GM12874 (cell line): ENCODE measurements at regions not wholly inside any gene's neighbourhood (a gene's known extent, or its start where the extent isn't known, plus 50 kb on each side); places are given as distances from the start of the nearest gene placed in this dataset.

Experiments
- TF ChIP-seq, protein P1 (sequence below): IDR thresholded peaks from 2 replicates; pipeline ENCODE4 v1.5.1; 2011; ENCODE audit warnings: low read depth, mild to moderate bottlenecking, control low read depth, low read length, moderate library complexity; ENCODE audit not compliant: insufficient read depth

- TF ChIP-seq, protein P1, sequence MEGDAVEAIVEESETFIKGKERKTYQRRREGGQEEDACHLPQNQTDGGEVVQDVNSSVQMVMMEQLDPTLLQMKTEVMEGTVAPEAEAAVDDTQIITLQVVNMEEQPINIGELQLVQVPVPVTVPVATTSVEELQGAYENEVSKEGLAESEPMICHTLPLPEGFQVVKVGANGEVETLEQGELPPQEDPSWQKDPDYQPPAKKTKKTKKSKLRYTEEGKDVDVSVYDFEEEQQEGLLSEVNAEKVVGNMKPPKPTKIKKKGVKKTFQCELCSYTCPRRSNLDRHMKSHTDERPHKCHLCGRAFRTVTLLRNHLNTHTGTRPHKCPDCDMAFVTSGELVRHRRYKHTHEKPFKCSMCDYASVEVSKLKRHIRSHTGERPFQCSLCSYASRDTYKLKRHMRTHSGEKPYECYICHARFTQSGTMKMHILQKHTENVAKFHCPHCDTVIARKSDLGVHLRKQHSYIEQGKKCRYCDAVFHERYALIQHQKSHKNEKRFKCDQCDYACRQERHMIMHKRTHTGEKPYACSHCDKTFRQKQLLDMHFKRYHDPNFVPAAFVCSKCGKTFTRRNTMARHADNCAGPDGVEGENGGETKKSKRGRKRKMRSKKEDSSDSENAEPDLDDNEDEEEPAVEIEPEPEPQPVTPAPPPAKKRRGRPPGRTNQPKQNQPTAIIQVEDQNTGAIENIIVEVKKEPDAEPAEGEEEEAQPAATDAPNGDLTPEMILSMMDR, result no peak
Measured at GRCh38 chr1:164163289-164163849, 395.6 kb upstream of the PBX1 start.

DNA sequence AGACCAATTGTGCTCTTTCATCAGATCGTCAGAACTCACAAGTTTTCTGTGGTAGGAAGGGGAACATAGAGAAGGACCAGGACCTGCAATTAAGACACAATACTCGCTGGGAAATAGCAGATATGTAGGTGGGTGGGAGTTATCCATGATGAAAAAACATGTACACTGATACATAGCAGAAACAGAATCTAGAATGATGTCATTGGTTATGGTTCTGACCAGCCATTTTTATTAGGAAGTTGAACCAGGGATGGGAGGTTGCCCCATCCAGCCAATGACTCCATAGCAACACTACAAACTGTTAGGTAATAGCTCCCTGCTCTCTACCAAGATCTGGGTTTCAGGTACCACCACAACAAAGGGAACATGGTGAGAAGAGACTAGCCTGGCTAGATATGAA lies 393.5 kb upstream of the PBX1 start:
- TF ChIP-seq, protein P1, result no peak

DNA sequence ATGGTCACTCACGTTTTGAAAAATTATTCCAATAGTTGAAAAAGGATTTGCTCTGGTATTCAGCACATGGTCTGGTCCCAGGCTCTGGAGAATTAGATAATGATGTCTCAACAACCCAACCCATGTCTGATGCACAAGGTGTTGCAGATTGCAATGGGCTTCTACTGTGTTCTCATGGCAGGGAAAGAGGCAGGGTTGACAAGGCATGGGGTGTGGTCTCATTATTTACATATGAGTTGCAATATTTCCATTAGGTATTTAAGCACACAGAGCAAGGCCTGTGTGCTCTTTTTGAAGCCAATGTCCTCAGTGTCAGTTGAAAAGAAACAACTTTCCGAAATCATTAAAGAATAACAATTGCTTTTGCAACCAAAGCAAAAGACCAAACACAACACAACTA lies 381.9 kb upstream of the PBX1 start:
- TF ChIP-seq, protein P1, result no peak

DNA sequence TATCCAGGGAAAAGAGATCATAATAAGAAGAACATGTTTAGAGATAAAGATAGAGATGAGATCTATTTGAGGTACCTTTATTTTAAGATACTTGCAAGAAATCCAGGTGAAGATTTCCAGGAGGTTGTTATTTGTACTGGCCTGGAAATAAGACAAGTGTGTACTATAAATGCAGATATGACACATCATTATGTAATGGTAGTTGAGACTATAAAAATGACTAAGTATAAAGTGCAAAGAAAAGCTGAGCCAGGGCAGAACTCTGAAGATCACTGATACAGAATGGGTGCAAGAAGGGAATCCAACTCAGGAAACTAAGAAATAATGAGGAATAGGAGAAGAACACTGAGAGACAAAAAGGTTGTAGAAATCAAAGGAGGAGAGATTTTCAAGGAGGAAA lies 378.2 kb upstream of the PBX1 start:
- TF ChIP-seq, protein P1, result no peak

DNA sequence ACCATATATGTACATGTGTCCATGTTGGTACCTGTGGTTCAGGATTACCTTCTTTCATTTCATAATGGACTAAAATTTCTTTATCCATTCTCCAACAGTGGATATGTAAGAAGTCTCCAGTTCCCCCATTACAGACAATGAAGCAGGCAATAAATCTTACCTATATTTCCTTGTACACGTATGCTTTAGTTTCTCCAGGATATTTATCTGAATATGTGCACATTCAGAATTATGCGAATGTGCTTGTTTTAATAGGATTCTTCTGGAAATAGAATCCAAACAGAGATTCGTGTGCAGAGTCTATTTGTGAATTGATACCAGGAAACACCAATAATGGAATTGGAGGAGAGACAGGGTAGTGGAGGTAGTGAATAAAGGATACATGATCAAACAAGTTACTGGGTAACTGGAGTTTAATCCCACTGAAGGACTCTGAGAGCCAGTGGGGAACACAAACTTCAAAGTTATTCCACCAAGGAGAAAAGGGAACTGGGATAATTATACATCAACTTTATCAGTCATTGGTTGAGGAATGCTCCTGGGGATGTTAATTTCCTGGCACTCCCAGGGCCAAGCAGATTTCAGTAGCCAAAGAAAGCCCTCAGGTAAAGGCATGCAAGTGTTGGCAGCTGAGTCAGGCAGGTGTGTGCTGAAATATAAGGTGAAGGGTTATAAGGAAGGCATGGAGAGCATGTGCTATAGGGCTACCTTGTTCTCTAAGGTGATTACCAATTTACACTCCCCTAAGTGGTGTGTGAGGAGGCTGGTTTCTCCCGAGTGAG lies 374.9 kb upstream of the PBX1 start:
- TF ChIP-seq, protein P1, result no peak

DNA sequence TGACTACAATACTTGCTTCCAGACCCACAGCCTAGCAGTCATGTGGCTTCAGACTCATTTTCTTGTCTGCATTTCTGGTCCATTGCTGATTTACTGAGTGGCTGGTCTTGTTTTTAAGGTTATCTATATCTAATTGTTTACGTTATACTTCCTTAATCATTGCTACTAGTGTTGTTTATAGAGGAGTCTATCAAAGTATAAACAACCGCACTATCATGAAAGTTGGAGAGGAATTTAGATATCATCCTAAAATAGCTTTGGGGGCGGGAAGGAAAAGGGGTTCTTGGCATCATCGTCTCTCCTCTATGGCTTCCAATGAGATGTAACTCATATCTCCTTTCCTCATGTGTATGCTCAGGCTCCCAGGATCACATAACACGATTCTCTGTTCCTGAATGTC lies 372.1 kb upstream of the PBX1 start:
- TF ChIP-seq, protein P1, result no peak

- TF ChIP-seq, protein P1, result no peak
Measured at GRCh38 chr1:164188497-164188896, 370.5 kb upstream of the PBX1 start.
